T follicular helper cell (primary cell): ENCODE measurements at regions not wholly inside any gene's neighbourhood (a gene's known extent, or its start where the extent isn't known, plus 50 kb on each side); places are given as distances from the start of the nearest gene placed in this dataset.
"Not testable (repeated sequence)": the region's sequence is repeated elsewhere in the genome, so short reads cannot be mapped to it uniquely, and the experiment has no call there.

ENCODE experiments used
- DNase-seq: peaks from one replicate; pipeline ENCODE4 v3.0.0-alpha.2; 2020; ENCODE audit warnings: low read depth

DNA sequence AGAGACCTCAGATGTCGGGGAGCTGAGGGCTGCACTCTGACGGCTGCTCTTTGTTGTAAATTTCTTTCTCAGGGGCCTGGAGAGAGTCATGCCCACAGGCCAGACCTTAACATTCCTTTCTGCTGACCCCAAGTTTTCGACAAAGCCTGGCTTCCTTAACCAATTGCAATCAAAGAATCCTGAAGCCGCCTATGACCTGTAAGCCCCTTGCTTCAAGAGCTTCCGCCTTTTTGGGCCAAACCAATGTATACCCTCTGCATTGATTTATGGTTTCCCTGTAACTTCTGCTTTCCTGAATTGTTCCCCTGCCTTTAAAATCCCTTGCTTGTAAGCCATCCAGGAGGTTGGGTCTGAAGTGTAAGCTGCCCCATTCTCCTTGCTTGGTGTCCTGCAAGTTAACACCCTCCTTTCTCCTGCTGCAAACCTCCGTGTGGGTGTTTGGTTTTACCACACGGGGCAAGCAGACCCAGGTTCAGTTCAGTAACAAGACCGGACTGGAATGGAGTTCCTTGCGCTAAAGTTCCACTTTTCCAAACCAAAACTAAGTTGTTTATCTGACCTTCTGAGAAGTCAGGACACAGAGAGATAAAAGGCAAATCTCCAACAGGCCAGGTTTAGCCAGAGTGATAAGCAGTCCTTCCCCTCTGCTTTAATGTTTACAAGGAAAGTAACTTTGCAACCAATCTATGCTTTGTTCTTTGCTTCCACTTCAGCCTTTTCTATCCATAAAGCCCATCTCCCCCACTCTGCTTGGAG, 141.6 kb downstream of the KCNJ12 start:
- DNase-seq: no peak

DNA sequence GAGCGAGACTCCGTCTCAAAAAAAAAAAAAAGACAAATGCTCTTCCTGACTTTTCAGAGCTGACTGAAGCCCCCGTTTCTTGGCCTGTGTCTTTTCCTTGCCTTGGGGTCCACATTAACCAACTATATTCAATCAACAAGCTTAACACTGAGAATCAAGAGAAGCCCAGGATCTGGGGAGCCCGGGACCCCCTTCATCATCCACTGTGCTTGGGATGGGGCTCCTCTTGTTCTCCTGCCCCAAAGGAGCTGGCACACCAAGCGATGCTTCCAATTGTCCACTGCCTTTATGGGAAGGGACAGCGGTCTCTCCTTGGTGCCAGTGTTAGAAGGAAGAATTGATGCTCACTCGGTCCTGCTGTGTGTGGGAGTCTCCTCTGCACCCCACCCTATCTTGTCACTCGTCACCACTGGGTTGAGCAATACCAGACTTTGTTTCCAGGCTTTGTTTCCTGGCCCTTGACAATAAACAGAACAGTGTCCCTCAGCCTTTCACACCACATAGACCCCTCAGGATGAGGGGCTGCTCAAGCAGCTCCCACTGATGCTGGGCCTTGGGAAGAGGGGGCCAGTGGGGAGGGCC, 146.7 kb downstream of the KCNJ12 start:
- DNase-seq: no peak

GRCh38 chr17:21523497-21524210, 147.5 kb downstream of the KCNJ12 start:
- no peak for DNase-seq

- no peak for DNase-seq
Measured at GRCh38 chr17:21524211-21524591, 148.0 kb downstream of the KCNJ12 start.

DNA sequence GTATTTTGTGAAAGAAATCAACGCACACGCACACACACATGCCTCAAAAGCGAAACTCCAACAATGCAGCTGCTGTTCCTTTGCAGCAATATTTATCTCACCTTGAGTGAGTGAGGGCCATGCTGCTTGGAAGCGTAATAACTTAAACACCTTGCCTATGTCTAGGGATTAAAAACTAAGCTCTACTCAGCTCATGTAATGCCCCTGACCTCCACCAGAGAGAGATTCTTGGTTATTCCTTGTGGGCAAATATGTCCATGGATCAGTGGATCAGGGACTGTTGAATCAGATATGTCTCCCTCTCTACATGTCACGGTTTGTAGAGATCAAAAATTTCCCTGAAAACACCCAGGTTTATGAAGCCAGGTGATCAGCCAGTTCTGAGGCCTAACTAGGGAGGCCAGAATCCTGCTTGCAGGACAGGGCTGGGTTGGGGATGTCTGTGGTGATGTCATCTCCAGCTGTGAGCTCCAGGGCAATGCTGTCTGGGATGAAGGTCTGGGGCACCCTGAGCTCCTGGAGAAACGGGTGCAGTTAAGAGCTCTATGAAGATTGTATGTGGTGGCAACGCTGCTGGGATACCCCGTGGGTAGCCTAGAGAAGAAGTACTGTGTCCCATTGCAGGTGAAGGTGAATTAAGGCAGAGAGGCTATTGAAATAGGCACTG, 149.4 kb downstream of the KCNJ12 start:
- no peak for DNase-seq

- DNase-seq: no peak
Measured at GRCh38 chr17:21528031-21528695, 152.0 kb downstream of the KCNJ12 start.

DNA sequence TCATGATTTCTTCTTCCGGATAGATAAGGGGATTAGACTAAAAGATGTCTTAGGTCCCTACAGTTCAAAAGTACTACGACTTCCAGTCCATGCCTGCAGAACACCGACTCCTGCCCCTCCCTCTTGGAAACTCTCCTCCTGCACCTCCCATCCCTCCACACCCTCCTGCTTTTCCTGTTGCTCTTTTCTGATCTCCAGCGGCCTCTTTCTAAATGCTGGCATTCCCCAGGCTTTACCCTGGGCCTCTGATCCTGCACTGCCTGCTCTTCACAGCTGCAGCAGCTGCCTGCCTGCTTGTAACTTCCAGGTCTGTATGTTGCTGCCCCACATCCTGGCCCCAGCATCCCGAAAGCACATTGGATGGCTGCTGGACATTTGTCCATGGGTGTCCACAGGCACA, 154.2 kb downstream of the KCNJ12 start:
- no peak for DNase-seq

DNA sequence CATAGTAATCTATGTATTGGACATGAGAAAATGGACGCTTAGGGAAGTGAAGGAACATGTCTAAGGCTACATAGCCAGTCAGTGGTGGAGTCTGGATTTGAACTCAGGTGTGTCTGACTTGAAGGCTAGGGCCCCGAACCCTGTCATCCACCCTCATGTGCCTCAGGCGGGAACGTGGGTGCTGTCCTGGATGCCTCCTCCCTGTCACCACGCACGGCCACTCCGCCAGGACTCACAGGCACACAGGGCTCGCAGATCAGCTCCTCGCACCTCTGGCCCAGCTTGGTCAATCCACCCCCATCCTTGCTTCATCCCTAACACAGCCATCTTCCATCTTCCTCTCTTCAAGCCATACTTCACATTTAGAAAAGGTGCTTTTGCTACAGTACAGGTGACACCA, 154.7 kb downstream of the KCNJ12 start:
- DNase-seq: no peak

DNA sequence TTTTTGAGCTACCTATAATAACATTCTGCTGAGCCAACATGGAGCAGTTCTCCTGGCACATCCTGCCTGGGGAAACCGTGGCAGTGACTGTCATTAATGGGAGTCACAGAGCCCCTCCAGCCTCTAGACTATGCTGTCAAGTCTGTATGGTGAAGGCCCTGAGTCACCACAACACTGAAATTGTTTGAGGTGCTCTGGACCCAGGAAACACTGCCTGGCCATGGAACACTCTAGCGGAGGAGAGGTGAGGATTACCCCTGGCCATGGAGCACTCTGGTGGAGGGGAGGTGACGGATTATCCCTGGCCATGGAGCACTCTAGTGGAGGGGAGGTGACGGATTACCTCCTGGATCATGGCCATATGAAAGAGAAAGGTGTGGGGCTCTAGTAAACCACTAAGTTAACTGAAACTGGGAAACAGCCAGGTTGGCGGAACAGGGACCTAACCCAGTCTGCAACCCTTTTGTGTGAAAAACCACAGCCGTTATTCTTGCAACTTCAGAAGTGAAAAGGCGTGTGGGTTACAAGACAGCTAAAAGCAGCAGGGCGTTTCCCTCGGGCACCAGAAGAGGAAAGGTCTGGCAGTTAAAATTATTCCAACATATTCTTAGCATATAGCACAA, 156.7 kb downstream of the KCNJ12 start:
- no peak for DNase-seq

DNA sequence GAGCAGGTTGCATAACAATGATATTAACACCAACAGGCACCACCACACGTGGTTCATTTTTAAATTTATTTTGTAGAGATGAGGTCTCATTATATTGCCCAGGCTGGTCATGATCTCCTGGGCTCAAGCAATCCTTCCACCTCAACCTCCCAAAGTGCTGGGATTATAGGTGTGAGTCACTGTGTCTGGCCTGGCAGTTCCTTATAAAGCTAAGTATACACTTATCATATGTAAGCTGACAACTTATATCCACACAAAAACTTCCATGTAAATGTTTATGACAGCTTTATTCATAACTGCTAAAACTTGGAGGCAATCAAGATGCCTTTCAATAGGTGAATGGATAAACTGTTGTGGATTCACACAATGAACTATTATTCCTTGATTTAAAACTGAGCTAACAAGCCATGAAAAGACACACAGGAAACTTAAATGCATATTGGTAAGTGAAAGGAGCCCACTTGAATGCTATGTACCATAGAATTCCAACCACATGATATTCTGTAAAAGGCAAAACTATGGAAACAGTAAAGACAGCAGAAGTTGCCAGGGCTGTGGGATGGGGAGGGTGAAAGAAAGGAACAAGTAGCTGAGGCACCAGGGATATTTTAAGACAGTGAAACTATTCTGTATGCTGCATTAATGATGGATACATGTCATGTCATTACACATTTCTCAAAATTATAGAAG, 156.5 kb upstream of the KCNJ18 start:
- no peak for DNase-seq

DNA sequence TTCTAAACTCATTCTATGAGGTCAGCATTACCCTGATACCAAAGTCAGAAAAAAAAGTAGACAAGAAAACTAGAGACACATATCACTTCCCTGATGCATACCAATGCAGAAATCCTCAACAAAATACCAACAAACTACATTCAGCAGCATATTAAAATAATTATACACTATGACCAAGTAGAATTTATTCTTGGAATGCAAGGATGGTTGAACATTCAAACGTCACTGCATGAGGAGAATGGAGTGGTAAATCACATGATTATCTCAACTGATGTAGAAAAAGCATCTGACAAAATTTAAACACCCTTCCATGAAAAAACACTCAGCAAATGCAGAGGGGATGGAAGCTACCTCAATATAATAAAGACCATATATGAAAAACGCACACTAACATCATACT, 155.0 kb upstream of the KCNJ18 start:
- DNase-seq: no peak

DNA sequence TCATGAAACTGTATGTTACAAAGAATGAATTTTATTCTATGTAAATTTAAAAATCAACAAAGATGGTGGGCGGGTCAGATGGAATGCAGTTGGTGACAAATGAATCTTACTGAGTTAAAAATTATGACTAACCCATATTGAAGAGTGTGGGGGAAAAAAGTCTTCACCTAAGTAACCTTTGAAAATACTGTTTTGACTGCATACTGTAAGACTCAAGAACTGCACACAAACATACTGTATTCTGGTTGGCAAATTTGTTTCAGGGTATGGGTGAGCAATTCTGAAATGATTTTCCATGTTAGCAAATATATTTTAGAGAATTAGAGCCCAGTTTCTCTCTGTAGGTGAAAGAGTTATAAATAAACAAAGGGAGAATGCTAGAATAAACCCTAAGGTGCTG, 153.7 kb upstream of the KCNJ18 start:
- no peak for DNase-seq

- no peak for DNase-seq
Measured at GRCh38 chr17:21539146-21539545, 153.2 kb upstream of the KCNJ18 start.

DNA sequence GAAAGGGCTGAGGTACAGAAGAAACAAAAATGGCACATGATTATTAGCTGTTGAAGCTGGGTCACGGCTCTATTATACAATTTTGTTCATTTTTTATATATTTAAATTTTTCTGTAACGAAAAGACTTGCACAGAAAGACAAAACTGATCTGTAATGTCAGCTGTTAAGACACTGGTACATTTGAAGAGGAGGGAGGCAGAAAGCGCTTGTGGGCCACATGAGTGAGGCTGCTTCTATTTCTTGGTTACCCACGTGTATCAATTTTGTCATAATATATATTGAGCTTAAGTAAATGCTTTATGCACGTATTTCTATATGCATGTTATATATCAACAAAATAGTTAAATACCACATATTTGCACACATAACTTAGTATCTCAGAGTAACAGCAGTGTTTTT, 151.8 kb upstream of the KCNJ18 start:
- no peak for DNase-seq

DNA sequence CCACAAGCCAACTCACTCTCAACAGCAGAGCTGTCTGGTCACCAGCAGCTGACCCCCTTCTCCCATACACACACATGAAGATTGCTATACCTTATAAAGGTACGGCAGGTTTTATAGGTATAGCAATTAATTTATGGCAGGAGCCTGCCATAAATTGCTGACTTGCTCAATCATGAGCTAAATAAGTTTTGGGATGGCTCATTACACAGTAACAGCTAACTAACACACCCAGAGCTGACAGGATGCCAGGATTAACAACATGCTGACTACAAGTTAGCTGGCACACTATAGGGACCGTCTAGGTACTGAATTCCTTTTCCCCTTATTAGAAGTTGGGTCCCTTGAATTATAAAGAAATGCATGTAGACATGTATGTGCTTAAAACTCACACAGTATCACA, 150.3 kb upstream of the KCNJ18 start:
- DNase-seq: no peak

GRCh38 chr17:21542991-21543390, 149.3 kb upstream of the KCNJ18 start:
- DNase-seq: no peak

GRCh38 chr17:21545064-21545463, 147.3 kb upstream of the KCNJ18 start:
- DNase-seq: no peak

- no peak for DNase-seq
Measured at GRCh38 chr17:21548236-21548635, 144.1 kb upstream of the KCNJ18 start.

GRCh38 chr17:21549107-21549687, 143.1 kb upstream of the KCNJ18 start:
- no peak for DNase-seq

GRCh38 chr17:21550031-21550430, 142.3 kb upstream of the KCNJ18 start:
- not testable (repeated sequence) for DNase-seq
